Stomach (tissue), 8 donors: ENCODE measurements at regions not wholly inside any gene's neighbourhood (a gene's known extent, or its start where the extent isn't known, plus 50 kb on each side); places are given as distances from the start of the nearest gene placed in this dataset.

Experiments used
- DNase-seq, 2 donors: peaks; one replicate each; pipeline versions ENCODE4 v3.0.0 to v3.0.0-alpha.2; 2013 to 2019
- H3K27ac ChIP-seq, 5 donors: fragments of 200-600 bp in 4 of 5; sonication (generic) in 4 of 5; one replicate each; pipeline ENCODE4 v1.5.1; 2013 to 2019; ENCODE audit warnings: mild to moderate bottlenecking in 1 of 5, moderate library complexity in 1 of 5
- H3K27me3 ChIP-seq, 3 donors: fragments of 200-600 bp; sonication (generic); one replicate each; pipeline ENCODE4 v1.5.1; 2017 to 2019; ENCODE audit warnings: mixed run types in 1 of 3
- H3K36me3 ChIP-seq, 4 donors: fragments of 200-600 bp; sonication (generic); 1 replicate in 3 of 4; 2 replicates in 1 of 4; pipeline ENCODE4 v1.5.1; 2016 to 2019
- H3K4me1 ChIP-seq, 4 donors: fragments of 200-600 bp; sonication (generic); one replicate each; pipeline ENCODE4 v1.5.1; 2016 to 2019
- H3K4me3 ChIP-seq, 4 donors: fragments of 200-600 bp; sonication (generic) in 3 of 4; one replicate each; pipeline ENCODE4 v1.5.1; 2016 to 2019; ENCODE audit warnings: mild to moderate bottlenecking in 1 of 4
- H3K9me3 ChIP-seq, 4 donors: fragments of 200-600 bp; sonication (generic); one replicate each; pipeline ENCODE4 v1.5.1; 2016 to 2019
- CTCF ChIP-seq, 7 experiments: fragments of 450-650 bp in 4 of 7; fragments of 200-600 bp in 3 of 7; sonication (generic) in 3 of 7; IDR thresholded peaks; one replicate each; pipeline ENCODE4 v1.5.1; 2016 to 2019; ENCODE audit warnings: antibody characterized with exemption in 7 of 7, control low read depth in 2 of 7, mild to moderate bottlenecking in 1 of 7
- EP300 ChIP-seq: sonication (generic); formaldehyde crosslinking; IDR thresholded peaks from one replicate; pipeline ENCODE4 v1.6.1; 2017; ENCODE audit warnings: antibody characterized with exemption
- POLR2A ChIP-seq, 4 donors: fragments of 450-650 bp; IDR thresholded peaks; one replicate each; pipeline ENCODE4 v1.6.1; 2016; ENCODE audit warnings: antibody characterized with exemption in 4 of 4, control low read depth in 2 of 4, mild to moderate bottlenecking in 1 of 4, moderate library complexity in 1 of 4
- POLR2AphosphoS5 ChIP-seq, 3 donors: sonication (generic); formaldehyde crosslinking; IDR thresholded peaks; one replicate each; pipeline ENCODE4 v1.6.1; 2016; ENCODE audit warnings: antibody characterized with exemption in 3 of 3
- WGBS, 5 donors: extraction: QIAGEN DNeasy Blood & Tissue Kit in 3 of 5; methylation state at CpG; one replicate each; pipeline versions ENCODE4 v1.1.5 to v1.1.7; 2013 to 2018; 5-methylcytosine and 5-hydroxymethylcytosine counted together
- intact Hi-C: fragments of 100-400 bp; cut with DNase I; formaldehyde crosslinking; loops from one replicate; pipeline ENCODE4 v1.15.1; 2023; ENCODE audit warnings: low total_unique reads
- donor health status: healthy with polysubstance abuse.
- donor health status: Bipolar disorder and iron deficiency.
- donor health status: healthy.

GRCh38 chr2:156955701-156956100, 301.8 kb upstream of the GALNT5 start:
- H3K4me1 ChIP-seq = no peaks in the 10 kb centered on the region
- no peak overlapping the region for H3K4me3 ChIP-seq
- no peak for TF ChIP-seq POLR2AphosphoS5 (IDR thresholded peaks at IDR 0.05)
- no peak for TF ChIP-seq CTCF (IDR thresholded peaks at IDR 0.05)
- TF ChIP-seq POLR2A (IDR thresholded peaks at IDR 0.05) = no peak
- no peak for TF ChIP-seq EP300
- no peaks in the 10 kb centered on the region for H3K36me3 ChIP-seq
- H3K27ac ChIP-seq = no peak overlapping the region
- WGBS, 5 donors = 82 to 96% (median 89%) methylated on average over 1 of the region's 1 CpG
- intact Hi-C loops = no loop called here
- H3K9me3 ChIP-seq = peaks cover 0 to 34% (median 25%) of the 10 kb centered on the region in 4 donors
- no peak for DNase-seq
- H3K27me3 ChIP-seq = no peaks in the 10 kb centered on the region

- no peak for DNase-seq
- no peaks in the 10 kb centered on the region for H3K36me3 ChIP-seq
- 81 to 88% (median 86%) methylated on average over 2 of the region's 2 CpGs for WGBS, 5 donors
- no peak for TF ChIP-seq CTCF (IDR thresholded peaks at IDR 0.05)
- TF ChIP-seq POLR2A (IDR thresholded peaks at IDR 0.05) = no peak
- no peak overlapping the region for H3K27ac ChIP-seq
- no peaks in the 10 kb centered on the region for H3K4me1 ChIP-seq
- peaks cover 0 to 31% (median 24%) of the 10 kb centered on the region in 4 donors for H3K9me3 ChIP-seq
- intact Hi-C loops = no loop called here
- H3K4me3 ChIP-seq = no peak overlapping the region
- no peaks in the 10 kb centered on the region for H3K27me3 ChIP-seq
These were observed 301.3 kb upstream of the GALNT5 start for GRCh38 chr2:156956161-156956560.

- no peak for DNase-seq
- TF ChIP-seq CTCF (IDR thresholded peaks at IDR 0.05) (no peak), EP300 (no peak)
- Histone ChIP-seq H3K36me3 (no peaks in the 10 kb centered on the region), H3K27ac (no peak overlapping the region), H3K4me3 (no peak overlapping the region), H3K9me3 (peaks cover 0 to 24% (median 20%) of the 10 kb centered on the region in 4 donors), H3K27me3 (no peaks in the 10 kb centered on the region), H3K4me1 (no peaks in the 10 kb centered on the region)
- intact Hi-C loops = no loop called here
- whole genome bisulfite sequencing, 5 donors = 87 to 92% (median 91%) methylated on average over 4 of the region's 4 CpGs
These were observed 299.1 kb upstream of the GALNT5 start for GRCh38 chr2:156958374-156958773.

- H3K27ac ChIP-seq = no peak overlapping the region
- no peak for TF ChIP-seq CTCF (IDR thresholded peaks at IDR 0.05)
- TF ChIP-seq POLR2A (IDR thresholded peaks at IDR 0.05) = no peak
- no peak for TF ChIP-seq POLR2AphosphoS5 (IDR thresholded peaks at IDR 0.05)
- intact Hi-C loops = no loop called here
- no peaks in the 10 kb centered on the region for H3K4me1 ChIP-seq
- no peak for DNase-seq
- H3K4me3 ChIP-seq = no peak overlapping the region
- peaks cover 0 to 24% (median 20%) of the 10 kb centered on the region in 4 donors for H3K9me3 ChIP-seq
- 86 to 95% (median 88%) methylated on average over 3 to 4 of the region's 4 CpGs for WGBS, 5 donors
- H3K27me3 ChIP-seq = no peaks in the 10 kb centered on the region
- no peaks in the 10 kb centered on the region for H3K36me3 ChIP-seq
These were observed 298.0 kb upstream of the GALNT5 start for GRCh38 chr2:156959481-156959880.

- no peaks in the 10 kb centered on the region for H3K9me3 ChIP-seq
- DNase-seq = no peak
- TF ChIP-seq EP300 (no peak), CTCF (IDR thresholded peaks at IDR 0.05) (no peak), POLR2AphosphoS5 (IDR thresholded peaks at IDR 0.05) (no peak), POLR2A (IDR thresholded peaks at IDR 0.05) (no peak)
- no peaks in the 10 kb centered on the region for H3K4me1 ChIP-seq
- 71 to 79% (median 72%) methylated on average over 2 of the region's 2 CpGs for WGBS, 5 donors
- no peak overlapping the region for H3K4me3 ChIP-seq
- H3K27me3 ChIP-seq = no peaks in the 10 kb centered on the region
- intact Hi-C loops = no loop called here
- H3K27ac ChIP-seq = no peak overlapping the region
- no peaks in the 10 kb centered on the region for H3K36me3 ChIP-seq
These were observed 274.9 kb upstream of the GALNT5 start for GRCh38 chr2:156982615-156983014.
